Prostate gland (tissue), 2 donors: ENCODE measurements at regions not wholly inside any gene's neighbourhood (a gene's known extent, or its start where the extent isn't known, plus 50 kb on each side); places are given as distances from the start of the nearest gene placed in this dataset.

Experiments used
- DNase-seq: peaks from one replicate; pipeline ENCODE4 v3.0.0-alpha.2; 2019; ENCODE audit warnings: low spot score
- H3K27ac ChIP-seq, 2 donors: fragments of 200-600 bp; sonication (generic); 2 replicates each; pipeline ENCODE4 v1.5.1; 2017 to 2019
- H3K27me3 ChIP-seq: fragments of 200-600 bp; sonication (generic); replicated peaks from 2 replicates; pipeline ENCODE4 v1.5.1; 2019; ENCODE audit not compliant: insufficient read depth
- H3K36me3 ChIP-seq, 2 donors: fragments of 200-600 bp; sonication (generic); 1 replicate in 1 of 2; 2 replicates in 1 of 2; pipeline versions ENCODE4 v1.5.1 to v1.8.1; 2017 to 2019
- H3K4me1 ChIP-seq: fragments of 200-600 bp; sonication (generic); replicated peaks from 2 replicates; pipeline ENCODE4 v1.5.1; 2019
- H3K4me3 ChIP-seq, 2 donors: fragments of 200-600 bp; sonication (generic); 2 replicates each; pipeline ENCODE4 v1.5.1; 2017 to 2019
- H3K9me3 ChIP-seq: fragments of 200-600 bp; sonication (generic); 2 replicates; pipeline ENCODE4 v1.5.1; 2017
- CTCF ChIP-seq, 4 experiments: fragments of 200-600 bp in 2 of 4; fragments of 450-650 bp in 2 of 4; sonication (generic) in 2 of 4; IDR thresholded peaks; 1 replicate in 3 of 4; 2 replicates in 1 of 4; pipeline ENCODE4 v1.5.1; 2016 to 2019; ENCODE audit warnings: antibody characterized with exemption in 4 of 4, mild to moderate bottlenecking in 2 of 4, moderate library complexity in 2 of 4
- POLR2A ChIP-seq: fragments of 450-650 bp; IDR thresholded peaks from one replicate; pipeline ENCODE4 v1.6.1; 2016; ENCODE audit warnings: antibody characterized with exemption, mild to moderate bottlenecking
- POLR2AphosphoS5 ChIP-seq: sonication (generic); formaldehyde crosslinking; IDR thresholded peaks from one replicate; pipeline ENCODE4 v1.6.1; 2017; ENCODE audit warnings: antibody characterized with exemption
- WGBS: methylation state at CpG from one replicate; pipeline ENCODE4 v1.1.5; 2018; 5-methylcytosine and 5-hydroxymethylcytosine counted together
- intact Hi-C: fragments of 100-400 bp; cut with DNase I; formaldehyde crosslinking; loops from one replicate; pipeline ENCODE4 v1.14.2; 2022

DNA sequence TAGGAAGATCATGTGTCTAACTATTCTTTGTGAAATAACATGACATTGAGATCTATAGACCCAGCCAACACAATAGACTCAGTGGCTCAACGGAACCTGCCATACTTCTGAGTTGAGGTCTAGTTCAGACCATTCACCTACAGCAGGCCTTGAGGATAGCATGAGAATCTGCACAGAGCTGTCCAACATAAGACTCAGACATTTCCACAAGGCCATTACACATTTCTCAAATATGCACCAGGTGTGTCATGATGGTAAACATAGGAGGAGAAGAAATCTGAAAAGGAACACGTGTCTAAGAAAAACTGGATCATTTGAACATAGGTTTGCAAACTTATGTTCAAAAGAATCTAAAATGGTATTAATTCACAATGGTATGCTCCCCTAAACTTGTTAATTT, 421.4 kb downstream of the SLITRK6 start:
- Histone ChIP-seq H3K27ac (no peak overlapping the region), H3K27me3 (no peaks in the 10 kb centered on the region), H3K4me3 (no peak overlapping the region), H3K4me1 (no peaks in the 10 kb centered on the region), H3K36me3 (no peaks in the 10 kb centered on the region), H3K9me3 (no peaks in the 10 kb centered on the region)
- no peak for DNase-seq
- TF ChIP-seq CTCF (IDR thresholded peaks at IDR 0.05), result no peak
- TF ChIP-seq POLR2AphosphoS5, result no peak
- TF ChIP-seq POLR2A, result no peak
- WGBS, result 77% methylated on average over 2 of the region's 2 CpGs
- intact Hi-C loops, result no loop called here

DNA sequence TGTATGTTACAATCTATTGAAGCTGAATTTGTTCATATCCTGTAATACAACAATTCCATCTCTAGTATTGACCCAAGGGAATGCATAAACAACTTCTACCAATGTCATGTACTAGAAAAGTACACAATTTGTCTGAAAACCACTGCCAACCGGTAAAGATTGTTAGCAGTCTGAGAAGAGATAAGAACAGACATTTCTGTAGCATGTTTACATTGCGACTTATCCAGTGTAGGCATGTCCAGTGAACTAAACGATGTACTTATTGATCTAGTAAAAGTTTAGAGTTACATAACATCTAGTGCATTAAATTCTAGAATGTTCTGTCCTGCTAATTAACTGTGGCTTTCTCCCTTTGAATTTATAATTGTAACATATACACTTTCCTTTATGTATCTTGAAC, 425.9 kb downstream of the SLITRK6 start:
- H3K4me3 ChIP-seq, result no peak overlapping the region
- H3K4me1 ChIP-seq, result no peaks in the 10 kb centered on the region
- no peak for DNase-seq
- intact Hi-C loops, result no loop called here
- no peaks in the 10 kb centered on the region for H3K27me3 ChIP-seq
- TF ChIP-seq CTCF (IDR thresholded peaks at IDR 0.05), result no peak
- TF ChIP-seq POLR2AphosphoS5, result peak; percentile 54
- WGBS, result 27% methylated on average over 3 of the region's 3 CpGs
- H3K27ac ChIP-seq, result no peak overlapping the region
- no peaks in the 10 kb centered on the region for H3K9me3 ChIP-seq
- H3K36me3 ChIP-seq, result no peaks in the 10 kb centered on the region

DNA sequence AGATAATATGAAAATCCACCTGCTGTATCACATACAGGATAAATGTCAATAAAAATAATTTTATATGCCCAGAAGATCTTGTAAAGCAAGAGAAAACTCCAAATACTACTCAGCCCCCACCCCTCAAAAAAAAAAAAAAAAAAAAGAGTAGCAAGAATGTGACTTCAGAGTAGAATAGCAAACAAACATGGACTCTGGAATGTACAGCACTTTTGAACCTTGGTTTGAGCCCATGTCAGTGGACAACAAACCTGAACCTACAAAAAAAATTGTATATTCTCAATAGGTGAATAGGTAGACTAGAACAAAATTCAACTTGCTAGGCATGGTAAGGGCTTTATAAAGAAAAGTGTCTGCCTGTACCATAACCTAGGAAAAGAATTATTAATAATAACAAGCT, 428.0 kb downstream of the SLITRK6 start:
- Histone ChIP-seq H3K9me3 (no peaks in the 10 kb centered on the region), H3K36me3 (no peaks in the 10 kb centered on the region), H3K27me3 (no peaks in the 10 kb centered on the region), H3K4me3 (no peak overlapping the region), H3K4me1 (no peaks in the 10 kb centered on the region), H3K27ac (no peak overlapping the region)
- intact Hi-C loops, result no loop called here
- DNase-seq, result no peak
- TF ChIP-seq POLR2A (no peak), CTCF (IDR thresholded peaks at IDR 0.05) (no peak), POLR2AphosphoS5 (no peak)

DNA sequence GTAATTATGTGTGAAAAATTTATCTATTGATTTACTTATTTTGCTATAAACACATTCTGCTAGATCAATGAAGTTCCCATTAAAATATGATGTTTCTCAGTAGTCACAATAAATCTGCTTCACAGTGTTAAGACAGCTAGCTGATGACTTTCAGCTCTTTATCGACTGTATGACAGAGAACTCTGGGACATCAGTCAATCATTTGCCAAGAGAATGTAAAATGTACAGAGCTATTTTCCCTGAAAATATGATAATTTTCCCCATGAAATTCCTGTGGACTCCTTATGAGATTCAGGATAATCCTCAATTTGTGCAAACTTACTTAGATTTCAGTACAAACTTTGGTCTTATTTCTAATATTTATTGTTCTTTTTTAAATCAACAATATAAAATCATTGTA, 430.5 kb downstream of the SLITRK6 start:
- Histone ChIP-seq H3K27ac (no peak overlapping the region), H3K4me1 (no peaks in the 10 kb centered on the region), H3K27me3 (no peaks in the 10 kb centered on the region), H3K36me3 (no peaks in the 10 kb centered on the region), H3K4me3 (no peak overlapping the region), H3K9me3 (no peaks in the 10 kb centered on the region)
- DNase-seq, result no peak
- no peak for TF ChIP-seq CTCF (IDR thresholded peaks at IDR 0.05)
- TF ChIP-seq POLR2A, result no peak
- TF ChIP-seq POLR2AphosphoS5, result no peak
- intact Hi-C loops, result no loop called here
- 91% methylated on average over 1 of the region's 1 CpG for WGBS

DNA sequence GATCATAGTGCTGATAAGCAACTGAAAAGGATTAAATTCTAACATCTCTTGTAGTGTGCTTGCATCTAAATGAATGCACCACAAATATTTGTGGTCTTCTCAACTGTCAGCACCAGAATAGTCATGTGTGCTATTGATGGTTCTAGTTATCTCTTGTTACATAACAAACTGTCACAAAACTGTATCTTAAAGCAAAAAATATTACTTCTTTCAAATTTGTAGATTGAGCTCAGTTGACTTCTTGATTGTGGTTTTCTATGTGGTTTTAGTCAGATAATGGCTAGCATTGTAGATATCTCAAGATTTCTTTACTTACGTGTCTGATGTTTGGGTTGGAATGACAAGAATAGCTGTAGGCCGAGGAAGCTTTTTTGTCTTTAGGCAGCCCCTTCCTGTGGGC, 431.3 kb downstream of the SLITRK6 start:
- 85% methylated on average over 2 of the region's 2 CpGs for WGBS
- intact Hi-C loops, result no loop called here
- TF ChIP-seq CTCF (IDR thresholded peaks at IDR 0.05), result no peak
- TF ChIP-seq POLR2AphosphoS5, result no peak
- no peak for TF ChIP-seq POLR2A

More for the DNA sequence above, 431.3 kb downstream of the SLITRK6 start:
- Histone ChIP-seq H3K27ac (no peak overlapping the region), H3K27me3 (no peaks in the 10 kb centered on the region), H3K9me3 (no peaks in the 10 kb centered on the region), H3K4me3 (no peak overlapping the region), H3K4me1 (no peaks in the 10 kb centered on the region), H3K36me3 (no peaks in the 10 kb centered on the region)
- DNase-seq, result no peak
